ENCODE measurements at regions not wholly inside any gene's neighbourhood (a gene's known extent, or its start where the extent isn't known, plus 50 kb on each side); places are given as distances from the start of the nearest gene placed in this dataset.

DNA sequence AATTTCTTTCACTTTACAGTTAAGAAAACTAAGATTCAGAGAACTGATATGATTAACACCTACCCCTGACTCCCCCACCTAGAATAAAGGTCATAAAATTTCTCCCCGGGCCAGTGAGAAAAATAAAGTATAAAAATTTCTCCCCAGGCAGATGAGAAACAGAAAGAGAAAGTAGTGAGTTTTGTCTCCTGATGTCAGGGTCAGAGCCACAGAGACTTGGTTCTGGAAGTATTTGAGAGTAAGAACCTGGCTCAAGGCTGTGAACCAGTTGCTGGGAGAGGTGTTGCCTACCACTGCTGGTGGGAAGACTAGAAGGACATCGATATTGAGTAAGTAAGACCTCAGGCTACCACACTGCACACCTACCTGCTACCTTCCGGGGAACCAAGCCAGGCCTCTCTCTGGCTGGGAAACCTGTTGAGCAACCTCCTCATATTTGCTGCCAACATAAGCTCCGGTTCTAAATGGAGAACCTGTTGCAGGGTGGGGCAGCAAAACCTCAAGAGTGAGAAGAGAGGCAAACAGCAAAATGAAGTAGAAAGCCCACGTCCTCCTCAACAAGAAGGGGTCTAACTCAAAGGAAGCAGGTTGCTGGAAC, 104.2 kb upstream of the PUDP start:
- TF ChIP-seq, protein P1, sequence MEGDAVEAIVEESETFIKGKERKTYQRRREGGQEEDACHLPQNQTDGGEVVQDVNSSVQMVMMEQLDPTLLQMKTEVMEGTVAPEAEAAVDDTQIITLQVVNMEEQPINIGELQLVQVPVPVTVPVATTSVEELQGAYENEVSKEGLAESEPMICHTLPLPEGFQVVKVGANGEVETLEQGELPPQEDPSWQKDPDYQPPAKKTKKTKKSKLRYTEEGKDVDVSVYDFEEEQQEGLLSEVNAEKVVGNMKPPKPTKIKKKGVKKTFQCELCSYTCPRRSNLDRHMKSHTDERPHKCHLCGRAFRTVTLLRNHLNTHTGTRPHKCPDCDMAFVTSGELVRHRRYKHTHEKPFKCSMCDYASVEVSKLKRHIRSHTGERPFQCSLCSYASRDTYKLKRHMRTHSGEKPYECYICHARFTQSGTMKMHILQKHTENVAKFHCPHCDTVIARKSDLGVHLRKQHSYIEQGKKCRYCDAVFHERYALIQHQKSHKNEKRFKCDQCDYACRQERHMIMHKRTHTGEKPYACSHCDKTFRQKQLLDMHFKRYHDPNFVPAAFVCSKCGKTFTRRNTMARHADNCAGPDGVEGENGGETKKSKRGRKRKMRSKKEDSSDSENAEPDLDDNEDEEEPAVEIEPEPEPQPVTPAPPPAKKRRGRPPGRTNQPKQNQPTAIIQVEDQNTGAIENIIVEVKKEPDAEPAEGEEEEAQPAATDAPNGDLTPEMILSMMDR (IDR thresholded peaks at IDR 0.05): no peak
- TF ChIP-seq POLR2A (IDR thresholded peaks at IDR 0.05): no peak

Data from esophagus squamous epithelium (tissue), 4 donors.